Astrocyte of the spinal cord (primary cell): ENCODE measurements at regions not wholly inside any gene's neighbourhood (a gene's known extent, or its start where the extent isn't known, plus 50 kb on each side); places are given as distances from the start of the nearest gene placed in this dataset.

ENCODE experiments used
- DNase-seq: peaks from one replicate; pipeline ENCODE4 v3.0.0; 2011; ENCODE audit warnings: low read depth, low spot score
- H3K4me3 ChIP-seq: 2 replicates; pipeline ENCODE4 v1.5.1; 2011; ENCODE audit warnings: low read depth, mild to moderate bottlenecking, low read length, moderate library complexity
- CTCF ChIP-seq: IDR thresholded peaks from 2 replicates; pipeline ENCODE4 v1.5.1; 2012; ENCODE audit warnings: low read depth, mild to moderate bottlenecking, low read length, inconsistent platforms
- in situ Hi-C: cut with HindIII; loops from 2 replicates; pipeline ENCODE4 v1.10.0; 2017; ENCODE audit warnings: low sequenced_read_pairs

DNA sequence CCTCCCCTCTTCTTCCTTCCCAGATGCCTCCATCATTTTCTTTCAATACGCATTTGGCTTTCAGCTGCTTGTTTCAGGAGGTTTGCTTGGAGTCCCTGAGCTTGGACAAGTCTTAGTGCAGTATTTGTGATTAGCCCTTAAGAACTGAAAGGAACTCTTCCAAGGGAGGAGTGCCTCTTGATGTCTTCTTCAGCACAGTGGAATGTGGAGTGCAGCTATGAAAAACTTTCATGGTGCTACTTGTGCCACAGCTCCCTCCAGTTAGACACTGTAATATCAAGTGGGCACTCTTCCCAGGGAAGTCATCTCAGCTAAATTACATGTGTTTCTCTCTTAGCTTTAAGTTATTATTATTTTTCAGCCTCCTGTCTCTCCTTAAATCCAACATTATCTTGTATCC, 173.1 kb downstream of the NECTIN3 start:
- TF ChIP-seq CTCF = no peak

DNA sequence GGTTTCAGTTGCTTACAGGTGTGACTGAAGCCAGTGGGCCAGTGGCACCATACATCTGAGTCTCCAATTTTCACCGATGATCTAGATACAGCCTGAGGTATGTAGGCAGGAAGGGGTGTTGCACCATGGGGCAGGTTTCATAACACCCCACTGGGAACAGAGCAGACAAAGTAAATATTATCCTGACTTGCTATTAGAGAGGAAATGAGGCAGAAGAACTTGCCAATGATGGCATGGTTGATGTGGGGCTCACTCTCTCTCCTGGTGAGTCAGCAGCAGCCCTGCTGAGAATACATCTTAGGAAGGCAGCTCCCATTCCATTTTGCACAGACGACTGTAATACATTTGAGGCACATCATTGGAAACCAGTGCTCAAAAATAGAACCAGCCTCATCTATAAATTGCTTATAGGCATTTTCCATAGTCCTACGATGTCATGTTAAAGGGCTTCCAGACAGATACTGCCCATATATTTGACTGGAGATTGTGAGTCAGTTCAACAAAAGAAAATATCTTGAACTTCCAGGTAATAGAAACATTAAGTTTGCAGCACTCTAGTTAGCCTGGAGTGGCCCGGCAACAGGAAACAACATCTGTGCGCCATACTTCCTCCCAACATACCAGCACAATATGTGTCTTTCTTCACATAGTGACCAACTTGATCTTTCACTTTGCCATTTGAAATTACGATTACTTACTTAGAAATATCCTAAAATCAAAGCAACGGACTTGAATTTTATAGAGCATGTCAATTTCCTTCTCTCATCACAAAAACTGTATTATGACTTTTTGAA, 175.5 kb downstream of the NECTIN3 start:
- H3K4me3 ChIP-seq = no peak overlapping the region
- TF ChIP-seq CTCF = no peak
- peak; percentile 95 for DNase-seq
- in situ Hi-C loops = no loop called here

More for the DNA sequence above, 173.1 kb downstream of the NECTIN3 start:
- no peak overlapping the region for H3K4me3 ChIP-seq
- in situ Hi-C loops = no loop called here
- peak; percentile 13 for DNase-seq

DNA sequence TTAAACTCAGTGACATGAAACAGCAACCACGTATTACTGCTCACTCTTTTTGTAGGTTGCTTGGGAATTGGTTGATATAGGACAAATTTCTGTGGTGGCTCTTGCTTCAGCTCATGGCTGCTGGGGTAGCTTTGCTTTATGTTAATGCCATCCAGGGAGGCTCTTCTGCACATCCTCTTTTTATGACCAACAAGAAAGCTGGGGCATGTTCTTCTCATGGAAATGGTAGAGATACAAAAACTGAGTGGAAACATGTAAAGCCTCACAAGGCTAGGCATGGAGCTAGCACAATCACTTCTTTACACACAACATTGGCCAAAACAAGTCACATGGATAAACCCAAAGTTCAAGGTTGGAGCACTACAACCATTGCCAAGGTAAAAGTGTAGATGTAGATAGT, 176.8 kb downstream of the NECTIN3 start:
- no peak overlapping the region for H3K4me3 ChIP-seq
- TF ChIP-seq CTCF = no peak
- in situ Hi-C loops = no loop called here
- DNase-seq = no peak

DNA sequence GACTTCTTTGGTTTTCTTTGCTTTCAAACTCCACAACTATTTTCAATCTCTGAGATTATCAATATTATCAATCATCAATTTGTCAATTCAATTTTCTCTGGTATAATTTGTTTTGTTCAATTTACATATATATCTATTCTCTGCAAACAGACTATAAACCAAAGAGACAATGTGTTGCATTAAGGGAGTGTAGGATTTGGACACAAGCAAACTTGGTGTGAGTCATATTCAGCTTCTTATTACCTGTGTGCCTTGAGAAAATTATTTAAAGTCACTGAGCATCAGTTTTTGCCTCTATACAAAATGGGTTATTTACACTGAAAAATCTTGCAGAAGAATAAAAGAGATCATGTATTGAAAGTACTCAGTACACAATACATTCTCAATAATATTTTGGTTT, 177.8 kb downstream of the NECTIN3 start:
- no peak for TF ChIP-seq CTCF
- no peak overlapping the region for H3K4me3 ChIP-seq
- in situ Hi-C loops = no loop called here
- DNase-seq = no peak

- no peak overlapping the region for H3K4me3 ChIP-seq
- TF ChIP-seq CTCF = no peak
- in situ Hi-C loops = no loop called here
- peak; percentile 38 for DNase-seq
Measured at GRCh38 chr3:111252779-111253178, 181.2 kb downstream of the NECTIN3 start.

DNA sequence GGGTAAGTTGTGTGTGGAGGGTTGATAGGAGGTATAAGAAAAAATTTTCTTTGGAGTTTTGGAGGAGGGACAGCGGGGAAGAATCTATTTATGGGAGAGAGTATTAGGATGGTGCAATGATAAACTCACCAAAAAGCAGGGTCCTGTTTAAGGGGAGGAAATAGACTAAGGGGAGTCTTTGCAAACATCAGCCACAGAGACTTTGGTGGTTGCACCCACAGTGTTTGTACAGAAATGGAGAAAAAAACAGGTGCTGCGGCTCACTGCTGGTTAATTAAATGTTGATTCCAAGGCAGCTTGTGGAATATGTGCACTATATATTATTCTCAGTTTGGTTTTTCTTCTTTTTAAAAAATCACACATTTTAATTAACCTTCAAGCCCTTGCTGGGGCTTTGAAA, 182.1 kb downstream of the NECTIN3 start:
- TF ChIP-seq CTCF = no peak
- DNase-seq = no peak
- in situ Hi-C loops = no loop called here
- H3K4me3 ChIP-seq = no peak overlapping the region

DNA sequence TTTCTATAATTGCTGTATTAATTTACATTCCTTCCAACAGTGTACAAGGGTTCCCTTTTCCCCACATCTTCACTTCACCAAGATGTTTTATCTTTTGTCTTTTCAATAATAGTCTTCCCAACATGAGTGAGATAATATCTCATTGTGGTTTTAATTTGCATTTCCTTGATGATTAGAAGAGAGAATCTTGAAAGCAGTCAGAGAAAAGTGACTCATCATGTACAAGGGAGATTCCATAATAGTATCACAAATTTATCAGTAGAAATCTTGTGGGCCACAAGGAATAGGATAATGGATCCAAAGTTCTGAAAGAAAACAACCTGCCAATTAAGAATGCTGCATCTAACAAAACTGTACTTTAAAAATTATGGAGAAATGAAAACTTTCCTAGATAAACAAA, 189.3 kb downstream of the NECTIN3 start:
- H3K4me3 ChIP-seq = no peak overlapping the region
- in situ Hi-C loops = no loop called here
- no peak for DNase-seq
- TF ChIP-seq CTCF = no peak
